Transverse colon (tissue), 3 donors: ENCODE measurements at regions not wholly inside any gene's neighbourhood (a gene's known extent, or its start where the extent isn't known, plus 50 kb on each side); places are given as distances from the start of the nearest gene placed in this dataset.

Source experiments
- CTCF ChIP-seq, 5 experiments: fragments of 200-600 bp in 3 of 5; fragments of 450-650 bp in 2 of 5; sonication (generic) in 3 of 5; IDR thresholded peaks; 1 replicate in 2 of 5; 2 replicates in 3 of 5; pipeline ENCODE4 v1.5.1; 2016 to 2017; ENCODE audit warnings: antibody characterized with exemption in 5 of 5, inconsistent platforms in 3 of 5, mild to moderate bottlenecking in 2 of 5, moderate library complexity in 1 of 5
- EP300 ChIP-seq: sonication (generic); formaldehyde crosslinking; IDR thresholded peaks from one replicate; pipeline ENCODE4 v1.6.1; 2017; ENCODE audit warnings: antibody characterized with exemption, low read depth
- POLR2A ChIP-seq: fragments of 450-650 bp; IDR thresholded peaks from one replicate; pipeline ENCODE4 v1.6.1; 2016; ENCODE audit warnings: antibody characterized with exemption, mild to moderate bottlenecking, moderate library complexity

DNA sequence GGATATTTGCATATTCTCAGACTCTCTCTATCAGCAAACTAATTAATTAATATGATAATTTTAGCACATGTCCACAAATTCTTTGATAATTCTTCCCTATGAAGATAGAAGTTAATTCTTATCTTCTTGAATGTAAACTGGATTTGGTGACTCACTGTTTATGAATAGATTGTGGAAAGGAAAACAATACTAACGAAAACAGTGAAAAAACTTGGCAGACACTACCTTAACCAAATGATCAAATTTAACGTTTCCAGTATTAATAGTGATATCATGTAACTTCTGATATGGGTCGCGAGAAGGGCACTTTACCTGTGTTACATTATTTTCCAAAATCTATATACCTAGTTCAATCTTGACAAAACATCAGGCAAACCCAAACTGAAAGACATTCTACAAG, 401.0 kb downstream of the SI start:
- TF ChIP-seq CTCF (IDR thresholded peaks at IDR 0.05): no peak
- TF ChIP-seq EP300: no peak
- no peak for TF ChIP-seq POLR2A
